Sigmoid colon (tissue), 3 donors: ENCODE measurements at regions not wholly inside any gene's neighbourhood (a gene's known extent, or its start where the extent isn't known, plus 50 kb on each side); places are given as distances from the start of the nearest gene placed in this dataset.

Experiments used
- POLR2A ChIP-seq, 2 donors: fragments of 450-650 bp; IDR thresholded peaks; one replicate each; pipeline ENCODE4 v1.6.1; 2016; ENCODE audit warnings: antibody characterized with exemption in 2 of 2, mild to moderate bottlenecking in 2 of 2, moderate library complexity in 2 of 2
- TF ChIP-seq, protein P1 (sequence below), 4 experiments: fragments of 450-650 bp in 3 of 4; fragments of 200-600 bp in 1 of 4; IDR thresholded peaks; one replicate each; pipeline ENCODE4 v1.5.1; 2016 to 2019; ENCODE audit warnings: antibody characterized with exemption in 4 of 4, mild to moderate bottlenecking in 3 of 4, moderate library complexity in 2 of 4

DNA sequence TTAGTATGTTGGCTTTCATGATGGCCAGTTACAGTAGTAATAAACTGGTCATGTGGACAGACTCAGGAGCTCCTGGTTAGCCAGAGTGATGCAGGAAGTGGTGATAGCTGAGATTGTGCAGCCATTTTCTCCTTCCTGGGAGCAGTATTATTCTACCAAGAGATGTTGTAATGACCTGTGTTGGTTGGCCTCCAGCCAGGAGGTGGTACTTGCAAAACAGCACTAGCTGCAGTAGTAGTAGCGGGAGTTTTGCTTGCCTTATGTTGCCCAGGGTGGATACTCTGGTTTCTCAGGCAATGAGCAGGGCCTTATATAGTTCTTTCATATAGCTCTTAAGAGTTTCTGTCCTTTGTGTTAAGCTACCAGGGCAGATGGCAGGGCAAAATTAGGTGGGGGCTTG lies 998.8 kb downstream of the GLUD2 start:
- TF ChIP-seq, protein P1, sequence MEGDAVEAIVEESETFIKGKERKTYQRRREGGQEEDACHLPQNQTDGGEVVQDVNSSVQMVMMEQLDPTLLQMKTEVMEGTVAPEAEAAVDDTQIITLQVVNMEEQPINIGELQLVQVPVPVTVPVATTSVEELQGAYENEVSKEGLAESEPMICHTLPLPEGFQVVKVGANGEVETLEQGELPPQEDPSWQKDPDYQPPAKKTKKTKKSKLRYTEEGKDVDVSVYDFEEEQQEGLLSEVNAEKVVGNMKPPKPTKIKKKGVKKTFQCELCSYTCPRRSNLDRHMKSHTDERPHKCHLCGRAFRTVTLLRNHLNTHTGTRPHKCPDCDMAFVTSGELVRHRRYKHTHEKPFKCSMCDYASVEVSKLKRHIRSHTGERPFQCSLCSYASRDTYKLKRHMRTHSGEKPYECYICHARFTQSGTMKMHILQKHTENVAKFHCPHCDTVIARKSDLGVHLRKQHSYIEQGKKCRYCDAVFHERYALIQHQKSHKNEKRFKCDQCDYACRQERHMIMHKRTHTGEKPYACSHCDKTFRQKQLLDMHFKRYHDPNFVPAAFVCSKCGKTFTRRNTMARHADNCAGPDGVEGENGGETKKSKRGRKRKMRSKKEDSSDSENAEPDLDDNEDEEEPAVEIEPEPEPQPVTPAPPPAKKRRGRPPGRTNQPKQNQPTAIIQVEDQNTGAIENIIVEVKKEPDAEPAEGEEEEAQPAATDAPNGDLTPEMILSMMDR (IDR thresholded peaks at IDR 0.05) = no peak
- TF ChIP-seq POLR2A (IDR thresholded peaks at IDR 0.05) = no peak
